ENCODE measurements at regions not wholly inside any gene's neighbourhood (a gene's known extent, or its start where the extent isn't known, plus 50 kb on each side); places are given as distances from the start of the nearest gene placed in this dataset.

DNA sequence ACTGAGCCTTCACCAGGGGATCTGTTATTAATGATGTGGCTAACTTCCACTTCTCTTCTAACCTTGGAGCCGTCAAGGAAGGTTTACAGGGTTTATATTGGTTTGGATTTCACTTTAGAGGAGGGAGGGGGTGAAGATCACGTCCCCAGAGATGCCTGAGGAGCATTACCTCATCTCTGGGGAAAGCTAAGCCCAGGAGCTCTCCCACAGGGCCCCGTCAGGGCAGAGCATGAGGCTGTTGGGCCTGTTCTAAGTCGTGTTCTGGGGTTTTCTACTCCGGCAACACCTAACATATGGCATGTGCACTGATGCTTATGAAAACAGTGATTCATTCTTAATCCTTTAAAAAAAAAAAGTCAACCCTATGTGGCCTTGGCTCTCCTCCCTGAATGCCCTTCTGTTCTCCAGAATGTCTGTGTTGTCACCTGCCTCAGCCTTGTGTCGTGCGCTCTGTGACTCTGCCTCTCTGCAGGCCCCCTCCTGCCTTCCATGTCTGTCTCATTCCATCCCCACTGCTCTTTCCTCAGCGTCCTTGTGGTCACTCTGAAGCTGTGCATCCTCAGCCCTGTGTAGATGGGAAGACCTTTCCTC, 97.4 kb upstream of the JARID2 start (continued):
- no peak for TF ChIP-seq ZNF560 (tag by site-specific recombination; IDR thresholded peaks at IDR 0.05; ENCODE audit: borderline replicate concordance)
- TF ChIP-seq, protein P1, sequence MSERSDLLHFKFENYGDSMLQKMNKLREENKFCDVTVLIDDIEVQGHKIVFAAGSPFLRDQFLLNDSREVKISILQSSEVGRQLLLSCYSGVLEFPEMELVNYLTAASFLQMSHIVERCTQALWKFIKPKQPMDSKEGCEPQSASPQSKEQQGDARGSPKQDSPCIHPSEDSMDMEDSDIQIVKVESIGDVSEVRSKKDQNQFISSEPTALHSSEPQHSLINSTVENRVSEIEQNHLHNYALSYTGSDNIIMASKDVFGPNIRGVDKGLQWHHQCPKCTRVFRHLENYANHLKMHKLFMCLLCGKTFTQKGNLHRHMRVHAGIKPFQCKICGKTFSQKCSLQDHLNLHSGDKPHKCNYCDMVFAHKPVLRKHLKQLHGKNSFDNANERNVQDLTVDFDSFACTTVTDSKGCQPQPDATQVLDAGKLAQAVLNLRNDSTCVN (tag by site-specific recombination; optimal IDR thresholded peaks at IDR 0.05) = no peak
- no peak for TF ChIP-seq BCL6B (tag by site-specific recombination; IDR thresholded peaks at IDR 0.05)
- TF ChIP-seq ZBTB21 (tag by site-specific recombination; IDR thresholded peaks at IDR 0.05) = no peak
- TF ChIP-seq ZNF114 (tag by site-specific recombination; IDR thresholded peaks at IDR 0.05) = no peak
- TF ChIP-seq ZFP3 (tag by site-specific recombination; IDR thresholded peaks at IDR 0.05; ENCODE audit: low read depth) = no peak
- TF ChIP-seq ZNF768 (tag by site-specific recombination; IDR thresholded peaks at IDR 0.05) = no peak
- TF ChIP-seq ZNF707 (tag by site-specific recombination; IDR thresholded peaks at IDR 0.05) = no peak
- TF ChIP-seq ZNF324 (tag by site-specific recombination; IDR thresholded peaks at IDR 0.05) = 0 out of 2 replicates have a peak, but pooled peaks have one; percentile 62

GRCh38 chr6:15150207-15150606, 95.7 kb upstream of the JARID2 start:
- Histone ChIP-seq H3K27ac (ENCODE audit: extremely low read depth, low read depth, low read length) (no peak overlapping the region), H3K4me1 (ENCODE audit: control insufficient read depth, insufficient read depth, low read length) (peaks cover 5% of the 10 kb centered on the region), H3K36me3 (ENCODE audit: control insufficient read depth in 2 of 2, insufficient read depth in 1 of 2, low read length in 2 of 2) (no peaks in the 10 kb centered on the region), H3K9me3 (ENCODE audit: control insufficient read depth, insufficient read depth, low read depth, low read length) (no peaks in the 10 kb centered on the region), H3K4me3 (ENCODE audit: low read depth, low read length) (no peak overlapping the region)
- ChIA-PET POLR2A (no interaction called here), CTCF (no interaction called here)
- no peak for TF ChIP-seq EGR2 (tag by site-specific recombination; IDR thresholded peaks at IDR 0.05; ENCODE audit: low read depth)
- no peak for TF ChIP-seq ZNF521 (tag by site-specific recombination; IDR thresholded peaks at IDR 0.05)
- TF ChIP-seq GFI1B (tag by site-specific recombination; IDR thresholded peaks at IDR 0.05) = no peak
- TF ChIP-seq TCF7L2 (IDR thresholded peaks at IDR 0.05; ENCODE audit: borderline replicate concordance, low read depth, low read length) = no peak
- no peak for TF ChIP-seq ZNF549 (tag by site-specific recombination; IDR thresholded peaks at IDR 0.05)
- no peak for TF ChIP-seq KLF1 (tag by site-specific recombination; IDR thresholded peaks at IDR 0.05)
- TF ChIP-seq, protein P2, sequence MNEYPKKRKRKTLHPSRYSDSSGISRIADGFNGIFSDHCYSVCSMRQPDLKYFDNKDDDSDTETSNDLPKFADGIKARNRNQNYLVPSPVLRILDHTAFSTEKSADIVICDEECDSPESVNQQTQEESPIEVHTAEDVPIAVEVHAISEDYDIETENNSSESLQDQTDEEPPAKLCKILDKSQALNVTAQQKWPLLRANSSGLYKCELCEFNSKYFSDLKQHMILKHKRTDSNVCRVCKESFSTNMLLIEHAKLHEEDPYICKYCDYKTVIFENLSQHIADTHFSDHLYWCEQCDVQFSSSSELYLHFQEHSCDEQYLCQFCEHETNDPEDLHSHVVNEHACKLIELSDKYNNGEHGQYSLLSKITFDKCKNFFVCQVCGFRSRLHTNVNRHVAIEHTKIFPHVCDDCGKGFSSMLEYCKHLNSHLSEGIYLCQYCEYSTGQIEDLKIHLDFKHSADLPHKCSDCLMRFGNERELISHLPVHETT (tag by site-specific recombination; IDR thresholded peaks at IDR 0.05) = no peak
- no peak for TF ChIP-seq ZNF391 (tag by site-specific recombination; IDR thresholded peaks at IDR 0.05; ENCODE audit: borderline replicate concordance, low read depth)
- TF ChIP-seq BCL11B (tag by site-specific recombination; IDR thresholded peaks at IDR 0.05; ENCODE audit: low read depth) = no peak
- no peak for TF ChIP-seq ZNF112 (tag by site-specific recombination; IDR thresholded peaks at IDR 0.05)
- TF ChIP-seq ZNF37A (tag by site-specific recombination; IDR thresholded peaks at IDR 0.05) = no peak
- no peak for TF ChIP-seq BCL6B (tag by site-specific recombination; IDR thresholded peaks at IDR 0.05)
- no peak for TF ChIP-seq ZNF146 (tag by site-specific recombination; IDR thresholded peaks at IDR 0.05)
- no peak for TF ChIP-seq ZNF561 (tag by site-specific recombination; IDR thresholded peaks at IDR 0.05; ENCODE audit: borderline replicate concordance)
- TF ChIP-seq, protein P3, sequence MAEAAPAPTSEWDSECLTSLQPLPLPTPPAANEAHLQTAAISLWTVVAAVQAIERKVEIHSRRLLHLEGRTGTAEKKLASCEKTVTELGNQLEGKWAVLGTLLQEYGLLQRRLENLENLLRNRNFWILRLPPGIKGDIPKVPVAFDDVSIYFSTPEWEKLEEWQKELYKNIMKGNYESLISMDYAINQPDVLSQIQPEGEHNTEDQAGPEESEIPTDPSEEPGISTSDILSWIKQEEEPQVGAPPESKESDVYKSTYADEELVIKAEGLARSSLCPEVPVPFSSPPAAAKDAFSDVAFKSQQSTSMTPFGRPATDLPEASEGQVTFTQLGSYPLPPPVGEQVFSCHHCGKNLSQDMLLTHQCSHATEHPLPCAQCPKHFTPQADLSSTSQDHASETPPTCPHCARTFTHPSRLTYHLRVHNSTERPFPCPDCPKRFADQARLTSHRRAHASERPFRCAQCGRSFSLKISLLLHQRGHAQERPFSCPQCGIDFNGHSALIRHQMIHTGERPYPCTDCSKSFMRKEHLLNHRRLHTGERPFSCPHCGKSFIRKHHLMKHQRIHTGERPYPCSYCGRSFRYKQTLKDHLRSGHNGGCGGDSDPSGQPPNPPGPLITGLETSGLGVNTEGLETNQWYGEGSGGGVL (tag by site-specific recombination; IDR thresholded peaks at IDR 0.05) = no peak
- TF ChIP-seq ZBTB20 (tag by site-specific recombination; IDR thresholded peaks at IDR 0.05) = no peak
- no peak for TF ChIP-seq ZBTB48 (tag by site-specific recombination; IDR thresholded peaks at IDR 0.05)
- no peak for TF ChIP-seq BCL11A (tag by site-specific recombination; IDR thresholded peaks at IDR 0.05; ENCODE audit: low read depth)
- no peak for TF ChIP-seq ZNF24 (tag by site-specific recombination; IDR thresholded peaks at IDR 0.05)
